Body of pancreas (tissue), 4 donors: ENCODE measurements at regions not wholly inside any gene's neighbourhood (a gene's known extent, or its start where the extent isn't known, plus 50 kb on each side); places are given as distances from the start of the nearest gene placed in this dataset.

ENCODE experiments used
- ATAC-seq: fragments of 150-250 bp; one replicate; pipeline ENCODE4 v1.9.1; 2016
- DNase-seq, 4 donors: peaks; one replicate each; pipeline ENCODE4 v3.0.0-alpha.2; 2019
- H3K27ac ChIP-seq, 4 donors: fragments of 200-600 bp; sonication (generic); 1 replicate in 3 of 4; 2 replicates in 1 of 4; pipeline versions ENCODE4 v1.5.1 to v1.6.1; 2016 to 2019; ENCODE audit warnings: mild to moderate bottlenecking in 1 of 4, mixed read lengths in 1 of 4, moderate library complexity in 1 of 4
- H3K27me3 ChIP-seq, 2 donors: fragments of 200-600 bp; sonication (generic); one replicate each; pipeline ENCODE4 v1.6.0; 2016; ENCODE audit warnings: mild to moderate bottlenecking in 1 of 2
- H3K36me3 ChIP-seq, 2 donors: fragments of 200-600 bp; sonication (generic); replicated peaks in 1 of 2; 2 replicates each; pipeline ENCODE4 v1.5.1; 2016; ENCODE audit warnings: low read depth in 2 of 2; ENCODE audit not compliant: insufficient read depth in 1 of 2
- H3K4me1 ChIP-seq: fragments of 200-600 bp; sonication (generic); one replicate; pipeline ENCODE4 v1.6.0; 2016
- H3K4me3 ChIP-seq, 2 donors: fragments of 200-600 bp; sonication (generic); 1 replicate in 1 of 2; 2 replicates in 1 of 2; pipeline ENCODE4 v1.5.1; 2016 to 2019
- H3K9me3 ChIP-seq, 3 donors: fragments of 200-600 bp; sonication (generic); 1 replicate in 2 of 3; 2 replicates in 1 of 3; pipeline ENCODE4 v1.5.1; 2016
- POLR2A ChIP-seq, 3 donors: fragments of 450-650 bp; IDR thresholded peaks; one replicate each; pipeline ENCODE4 v1.6.1; 2016; ENCODE audit warnings: antibody characterized with exemption in 3 of 3, mild to moderate bottlenecking in 2 of 3
- WGBS, 2 donors: methylation state at CpG; one replicate each; pipeline ENCODE4 v1.1.5; 2017; 5-methylcytosine and 5-hydroxymethylcytosine counted together
- intact Hi-C: fragments of 100-400 bp; cut with DNase I; formaldehyde crosslinking; loops from one replicate; pipeline ENCODE4 v1.15.1; 2023
- TF ChIP-seq, protein P1 (sequence below), 7 experiments: fragments of 450-650 bp in 4 of 7; fragments of 200-600 bp in 3 of 7; sonication (generic) in 3 of 7; IDR thresholded peaks; one replicate each; pipeline ENCODE4 v1.5.1; 2016 to 2019; ENCODE audit warnings: antibody characterized with exemption in 7 of 7

DNA sequence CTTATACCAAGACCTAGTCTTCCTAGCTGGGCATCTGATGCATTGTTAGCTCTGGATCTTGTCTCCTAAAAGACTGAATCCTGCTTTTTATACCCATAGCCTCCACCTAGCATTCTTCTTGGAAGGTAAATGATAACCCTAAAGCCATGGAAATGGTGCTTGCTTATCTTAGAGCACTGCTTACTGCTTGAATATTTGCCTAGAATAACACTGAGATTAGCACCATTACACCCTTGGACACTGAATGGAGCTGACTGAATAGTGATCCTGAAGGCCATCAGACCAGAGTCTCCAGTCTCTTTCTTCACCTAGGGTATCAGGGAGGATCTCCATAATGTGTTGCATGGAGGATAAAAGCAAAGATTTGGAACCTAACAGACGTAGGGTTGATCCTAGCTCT, 50.3 kb upstream of the UGP2 start:
- Histone ChIP-seq H3K4me1 (no peaks in the 10 kb centered on the region), H3K4me3 (no peak overlapping the region), H3K27ac (no peak overlapping the region), H3K36me3 (no peaks in the 10 kb centered on the region), H3K9me3 (no peaks in the 10 kb centered on the region), H3K27me3 (no peaks in the 10 kb centered on the region)
- intact Hi-C loops = no loop called here
- 91 to 100% methylated on average over 1 of the region's 1 CpG for WGBS, 2 donors
- ATAC-seq = no peak
- TF ChIP-seq POLR2A (IDR thresholded peaks at IDR 0.05) = no peak
- TF ChIP-seq, protein P1, sequence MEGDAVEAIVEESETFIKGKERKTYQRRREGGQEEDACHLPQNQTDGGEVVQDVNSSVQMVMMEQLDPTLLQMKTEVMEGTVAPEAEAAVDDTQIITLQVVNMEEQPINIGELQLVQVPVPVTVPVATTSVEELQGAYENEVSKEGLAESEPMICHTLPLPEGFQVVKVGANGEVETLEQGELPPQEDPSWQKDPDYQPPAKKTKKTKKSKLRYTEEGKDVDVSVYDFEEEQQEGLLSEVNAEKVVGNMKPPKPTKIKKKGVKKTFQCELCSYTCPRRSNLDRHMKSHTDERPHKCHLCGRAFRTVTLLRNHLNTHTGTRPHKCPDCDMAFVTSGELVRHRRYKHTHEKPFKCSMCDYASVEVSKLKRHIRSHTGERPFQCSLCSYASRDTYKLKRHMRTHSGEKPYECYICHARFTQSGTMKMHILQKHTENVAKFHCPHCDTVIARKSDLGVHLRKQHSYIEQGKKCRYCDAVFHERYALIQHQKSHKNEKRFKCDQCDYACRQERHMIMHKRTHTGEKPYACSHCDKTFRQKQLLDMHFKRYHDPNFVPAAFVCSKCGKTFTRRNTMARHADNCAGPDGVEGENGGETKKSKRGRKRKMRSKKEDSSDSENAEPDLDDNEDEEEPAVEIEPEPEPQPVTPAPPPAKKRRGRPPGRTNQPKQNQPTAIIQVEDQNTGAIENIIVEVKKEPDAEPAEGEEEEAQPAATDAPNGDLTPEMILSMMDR (IDR thresholded peaks at IDR 0.05) = no peak
- DNase-seq = no peak
